OCI-LY7 (cell line): ENCODE measurements at regions not wholly inside any gene's neighbourhood (a gene's known extent, or its start where the extent isn't known, plus 50 kb on each side); places are given as distances from the start of the nearest gene placed in this dataset.

Experiments
- EZH2phosphoT487 ChIP-seq: fragments of 200-600 bp; sonication (generic); IDR thresholded peaks from 2 replicates; pipeline ENCODE4 v1.6.1; 2018; ENCODE audit warnings: low read depth, borderline replicate concordance, mild to moderate bottlenecking, mixed run types, antibody characterized with exemption, low read length, moderate library complexity, mixed read lengths
- TF ChIP-seq, protein P1 (sequence below): fragments of 200-600 bp; sonication (generic); conservative IDR thresholded peaks from 2 replicates; pipeline ENCODE4 v1.5.1; 2014; ENCODE audit warnings: mild to moderate bottlenecking, antibody characterized with exemption, low read length, moderate library complexity, mixed read lengths

DNA sequence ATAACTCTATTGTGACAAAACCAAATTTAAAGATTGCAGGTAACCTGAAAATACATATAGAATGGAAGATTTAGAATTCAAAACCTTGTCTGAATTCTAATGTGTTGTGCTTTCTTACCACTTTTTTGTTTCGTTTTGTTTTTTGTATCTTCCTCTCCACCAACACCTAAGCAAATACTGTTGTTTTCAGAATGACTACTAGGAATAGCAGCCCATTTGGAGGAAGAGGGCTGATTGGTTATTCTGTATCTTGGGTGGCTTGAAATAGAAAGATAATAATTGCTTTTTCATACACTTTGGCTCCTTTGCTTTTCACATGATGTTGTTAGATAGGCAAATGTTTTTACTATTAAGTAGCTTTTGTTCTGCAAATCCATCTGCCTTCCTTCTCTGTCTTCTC, 61.0 kb upstream of the LRRC7 start:
- TF ChIP-seq, protein P1, sequence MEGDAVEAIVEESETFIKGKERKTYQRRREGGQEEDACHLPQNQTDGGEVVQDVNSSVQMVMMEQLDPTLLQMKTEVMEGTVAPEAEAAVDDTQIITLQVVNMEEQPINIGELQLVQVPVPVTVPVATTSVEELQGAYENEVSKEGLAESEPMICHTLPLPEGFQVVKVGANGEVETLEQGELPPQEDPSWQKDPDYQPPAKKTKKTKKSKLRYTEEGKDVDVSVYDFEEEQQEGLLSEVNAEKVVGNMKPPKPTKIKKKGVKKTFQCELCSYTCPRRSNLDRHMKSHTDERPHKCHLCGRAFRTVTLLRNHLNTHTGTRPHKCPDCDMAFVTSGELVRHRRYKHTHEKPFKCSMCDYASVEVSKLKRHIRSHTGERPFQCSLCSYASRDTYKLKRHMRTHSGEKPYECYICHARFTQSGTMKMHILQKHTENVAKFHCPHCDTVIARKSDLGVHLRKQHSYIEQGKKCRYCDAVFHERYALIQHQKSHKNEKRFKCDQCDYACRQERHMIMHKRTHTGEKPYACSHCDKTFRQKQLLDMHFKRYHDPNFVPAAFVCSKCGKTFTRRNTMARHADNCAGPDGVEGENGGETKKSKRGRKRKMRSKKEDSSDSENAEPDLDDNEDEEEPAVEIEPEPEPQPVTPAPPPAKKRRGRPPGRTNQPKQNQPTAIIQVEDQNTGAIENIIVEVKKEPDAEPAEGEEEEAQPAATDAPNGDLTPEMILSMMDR: no peak
- no peak for TF ChIP-seq EZH2phosphoT487
